Ascending aorta (tissue), 2 donors: ENCODE measurements at regions not wholly inside any gene's neighbourhood (a gene's known extent, or its start where the extent isn't known, plus 50 kb on each side); places are given as distances from the start of the nearest gene placed in this dataset.
A peak's percentile ranks its signal among the peaks of the same experiment; 100 is the strongest.

ENCODE experiments used
- DNase-seq, 2 donors: peaks; one replicate each; pipeline ENCODE4 v3.0.0-alpha.2; 2019; ENCODE audit warnings: low spot score in 2 of 2
- H3K27ac ChIP-seq, 2 donors: fragments of 200-600 bp; sonication (generic); one replicate each; pipeline ENCODE4 v1.5.1; 2016 to 2017; ENCODE audit warnings: mild to moderate bottlenecking in 1 of 2
- H3K27me3 ChIP-seq: fragments of 200-600 bp; sonication (generic); one replicate; pipeline ENCODE4 v1.5.1; 2017
- H3K36me3 ChIP-seq, 2 donors: fragments of 200-600 bp; sonication (generic); one replicate each; pipeline ENCODE4 v1.5.1; 2016
- H3K4me1 ChIP-seq, 2 donors: fragments of 200-600 bp; sonication (generic); one replicate each; pipeline ENCODE4 v1.5.1; 2016 to 2017; ENCODE audit warnings: mild to moderate bottlenecking in 1 of 2
- H3K4me3 ChIP-seq, 2 donors: fragments of 200-600 bp; sonication (generic); one replicate each; pipeline ENCODE4 v1.5.1; 2016 to 2017; ENCODE audit warnings: mild to moderate bottlenecking in 1 of 2
- H3K9me3 ChIP-seq, 2 donors: fragments of 200-600 bp; sonication (generic); one replicate each; pipeline ENCODE4 v1.5.1; 2016
- CTCF ChIP-seq, 3 experiments: fragments of 200-600 bp in 2 of 3; fragments of 450-650 bp in 1 of 3; sonication (generic) in 2 of 3; IDR thresholded peaks; one replicate each; pipeline ENCODE4 v1.5.1; 2016 to 2019; ENCODE audit warnings: antibody characterized with exemption in 3 of 3, mild to moderate bottlenecking in 1 of 3, moderate library complexity in 1 of 3
- intact Hi-C: fragments of 100-400 bp; cut with DNase I; formaldehyde crosslinking; loops from one replicate; pipeline ENCODE4 v1.15.1; 2023

GRCh38 chrX:150063674-150064073 lies 125.4 kb upstream of the EOLA2 start:
- Histone ChIP-seq H3K4me3 (no peak overlapping the region), H3K27ac (no peak overlapping the region), H3K4me1 (peaks cover 0 to 6% of the 10 kb centered on the region in 2 donors), H3K27me3 (no peaks in the 10 kb centered on the region), H3K36me3 (no peaks in the 10 kb centered on the region), H3K9me3 (no peaks in the 10 kb centered on the region)
- DNase-seq = no peak
- intact Hi-C loops = no loop called here
- TF ChIP-seq CTCF (IDR thresholded peaks at IDR 0.05) = no peak

- no peak for DNase-seq
- no peaks in the 10 kb centered on the region for H3K36me3 ChIP-seq
- H3K4me1 ChIP-seq = no peaks in the 10 kb centered on the region
- H3K27me3 ChIP-seq = no peaks in the 10 kb centered on the region
- intact Hi-C loops = no loop called here
- TF ChIP-seq CTCF (IDR thresholded peaks at IDR 0.05) = no peak
- H3K4me3 ChIP-seq = no peak overlapping the region
- H3K9me3 ChIP-seq = no peaks in the 10 kb centered on the region
- H3K27ac ChIP-seq = no peak overlapping the region
Observed at GRCh38 chrX:150074175-150074574, 135.9 kb upstream of the EOLA2 start.

- no peak for TF ChIP-seq CTCF (IDR thresholded peaks at IDR 0.05)
- Histone ChIP-seq H3K27ac (no peak overlapping the region), H3K4me1 (peaks cover 4 to 19% of the 10 kb centered on the region in 2 donors), H3K4me3 (no peak overlapping the region), H3K9me3 (no peaks in the 10 kb centered on the region), H3K36me3 (no peaks in the 10 kb centered on the region), H3K27me3 (no peaks in the 10 kb centered on the region)
- intact Hi-C loops = loop anchor here (10.0 kb wide), 1 partner anchor 284 kb away; the partner anchor contains the start of gene MAMLD1
- DNase-seq = no peak
Observed at GRCh38 chrX:150080497-150080896, 142.2 kb upstream of the EOLA2 start.

GRCh38 chrX:150081076-150081475 lies 142.8 kb upstream of the EOLA2 start:
- H3K4me3 ChIP-seq = no peak overlapping the region
- no peaks in the 10 kb centered on the region for H3K9me3 ChIP-seq
- no peak for DNase-seq
- H3K4me1 ChIP-seq = peaks cover 4 to 25% of the 10 kb centered on the region in 2 donors
- TF ChIP-seq CTCF (IDR thresholded peaks at IDR 0.05) = no peak
- no peaks in the 10 kb centered on the region for H3K36me3 ChIP-seq
- no peak overlapping the region for H3K27ac ChIP-seq
- no peaks in the 10 kb centered on the region for H3K27me3 ChIP-seq
- intact Hi-C loops = loop anchor here (10.0 kb wide), 1 partner anchor 284 kb away; the partner anchor contains the start of gene MAMLD1

- intact Hi-C loops = loop anchor here (10.0 kb wide), 1 partner anchor 280 kb away; the partner anchor contains the start of gene MAMLD1
Observed at GRCh38 chrX:150084496-150085229, 146.4 kb upstream of the EOLA2 start.

More at GRCh38 chrX:150084496-150085229, 146.4 kb upstream of the EOLA2 start:
- Histone ChIP-seq H3K4me3 (no peak overlapping the region), H3K27ac (peak overlapping the region; percentile 63 to 81), H3K36me3 (no peaks in the 10 kb centered on the region), H3K4me1 (peaks cover 4 to 30% of the 10 kb centered on the region in 2 donors), H3K9me3 (no peaks in the 10 kb centered on the region), H3K27me3 (no peaks in the 10 kb centered on the region)
- no peak for DNase-seq
- no peak for TF ChIP-seq CTCF (IDR thresholded peaks at IDR 0.05)
